HG03108 (cell line): ENCODE measurements at regions not wholly inside any gene's neighbourhood (a gene's known extent, or its start where the extent isn't known, plus 50 kb on each side); places are given as distances from the start of the nearest gene placed in this dataset.
A peak's percentile ranks its signal among the peaks of the same experiment; 100 is the strongest.
"Not testable (repeated sequence)": the region's sequence is repeated elsewhere in the genome, so short reads cannot be mapped to it uniquely, and the experiment has no call there.

Experiments
- ATAC-seq: cut with Tn5 transposase; IDR thresholded peaks from one replicate; pipeline ENCODE4 v1.9.1; 2021; ENCODE audit warnings: moderate library complexity; ENCODE audit not compliant: unreplicated experiment

DNA sequence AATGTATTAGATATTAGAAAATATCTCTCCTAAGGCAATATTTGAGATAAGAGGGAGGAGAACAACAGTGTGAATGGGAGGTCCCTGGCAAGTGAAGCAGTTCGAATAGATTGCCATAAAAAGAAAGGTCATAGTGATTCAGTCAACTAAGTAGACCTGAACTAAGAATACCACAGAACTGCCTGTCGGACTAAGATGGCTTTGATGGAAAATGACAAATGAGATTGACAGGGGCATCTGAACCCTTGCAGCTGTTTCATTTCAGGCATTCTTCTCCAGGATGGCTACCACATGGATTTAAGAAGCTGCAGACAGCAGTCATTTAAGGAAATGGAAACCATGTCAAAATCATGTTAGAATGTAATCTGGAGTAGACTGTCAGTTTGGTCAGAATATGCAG lies 308.4 kb upstream of the MEF2C start:
- ATAC-seq, result no peak

DNA sequence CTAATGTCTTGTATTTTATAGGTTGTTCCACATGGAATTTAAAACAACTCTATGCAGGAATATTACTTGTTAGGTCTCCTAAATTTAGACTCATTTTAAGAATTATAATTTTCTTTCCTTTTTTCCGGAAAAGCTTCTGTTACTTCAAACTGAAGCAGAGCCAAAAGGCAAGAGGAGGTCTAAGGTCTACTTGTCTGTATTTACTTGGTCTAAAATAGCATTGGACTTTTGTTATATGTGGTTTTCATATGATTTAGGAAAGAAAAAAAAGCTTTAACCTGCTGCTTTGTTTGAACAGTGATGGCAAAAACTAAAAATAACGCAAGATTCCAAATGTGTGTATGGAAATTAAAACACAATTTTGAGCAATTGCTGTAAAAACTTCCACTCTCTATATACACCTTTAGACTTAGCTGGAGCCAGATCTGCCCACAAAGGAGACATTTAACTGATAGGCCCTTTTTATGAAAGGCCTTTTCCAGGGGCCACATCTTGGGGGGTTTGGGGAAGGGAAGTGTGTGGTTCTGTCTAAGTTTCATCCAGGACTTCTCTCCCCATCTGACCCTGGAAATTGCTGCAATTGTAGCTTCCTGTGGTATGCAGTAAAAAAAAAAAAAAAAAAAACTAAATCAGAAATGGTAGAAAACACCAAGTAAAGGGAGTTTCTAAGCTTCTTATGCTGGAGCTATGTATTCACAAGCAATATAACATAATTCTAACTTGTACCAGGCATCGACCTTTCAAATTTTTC lies 307.7 kb upstream of the MEF2C start:
- no peak for ATAC-seq

DNA sequence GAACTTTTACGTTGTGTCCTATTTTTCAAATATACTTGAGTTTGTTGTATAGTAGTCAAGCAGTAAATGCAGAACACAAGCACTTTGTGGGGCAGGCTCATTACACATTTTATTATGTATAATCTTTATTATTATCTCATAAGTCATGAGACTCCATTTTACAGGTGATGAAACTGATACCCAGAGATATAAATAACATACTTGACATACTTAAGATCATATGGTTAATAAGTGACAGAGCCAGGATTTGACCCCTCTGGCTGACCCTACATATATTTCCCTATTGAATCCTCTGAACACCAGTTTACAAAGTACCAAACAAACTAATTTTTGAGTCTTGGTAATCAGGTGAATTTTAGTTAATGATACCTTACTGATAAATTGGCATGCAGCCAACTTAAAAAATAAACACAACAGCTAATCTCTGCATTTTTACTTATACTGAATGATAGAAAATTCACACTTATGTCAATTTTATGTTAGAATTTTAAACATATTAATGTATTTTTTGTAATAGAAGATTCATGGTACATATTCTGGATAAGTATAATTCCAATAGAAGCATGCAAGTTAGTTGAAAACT lies 305.0 kb upstream of the MEF2C start:
- ATAC-seq, result no peak

DNA sequence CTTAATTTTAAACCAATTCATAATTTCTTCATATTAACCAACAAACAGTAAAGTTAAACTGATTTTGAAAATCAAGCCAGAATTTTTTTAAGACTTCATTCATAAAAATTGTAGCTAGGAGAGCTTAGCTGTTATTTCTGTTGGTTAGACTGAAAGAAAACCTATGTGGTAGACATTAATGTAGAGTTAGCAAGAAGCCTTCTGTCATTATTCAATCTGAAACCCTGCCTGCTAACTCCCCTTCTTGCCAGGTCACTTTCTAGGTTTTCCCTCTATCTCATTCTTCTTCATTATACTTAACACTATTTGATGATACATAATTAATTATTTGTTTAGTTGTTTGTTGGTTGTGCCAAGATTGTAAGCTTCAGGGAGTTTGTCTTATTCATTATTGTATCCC lies 304.3 kb upstream of the MEF2C start:
- ATAC-seq, result no peak

GRCh38 chr5:89181546-89181945 lies 298.6 kb upstream of the MEF2C start:
- no peak for ATAC-seq

DNA sequence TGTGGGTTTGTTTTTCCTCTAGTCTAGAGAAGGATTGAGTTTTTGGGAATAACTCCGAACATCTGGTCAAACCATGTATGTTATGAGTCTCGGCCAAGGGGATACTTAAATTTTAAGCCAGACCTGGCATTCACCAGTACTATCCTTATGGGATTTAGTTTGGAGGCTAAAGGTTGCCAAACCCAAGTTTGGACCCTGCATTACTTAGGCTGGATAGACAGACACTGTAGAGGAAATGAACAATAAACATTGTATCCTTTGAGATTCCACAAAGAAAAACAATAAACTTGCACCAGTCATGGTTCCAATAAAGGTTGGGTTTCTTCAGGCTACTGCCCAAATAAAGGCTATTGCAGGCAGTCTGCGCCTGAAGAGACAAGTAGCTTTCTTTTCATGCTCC lies 296.7 kb upstream of the MEF2C start:
- ATAC-seq, result no peak

DNA sequence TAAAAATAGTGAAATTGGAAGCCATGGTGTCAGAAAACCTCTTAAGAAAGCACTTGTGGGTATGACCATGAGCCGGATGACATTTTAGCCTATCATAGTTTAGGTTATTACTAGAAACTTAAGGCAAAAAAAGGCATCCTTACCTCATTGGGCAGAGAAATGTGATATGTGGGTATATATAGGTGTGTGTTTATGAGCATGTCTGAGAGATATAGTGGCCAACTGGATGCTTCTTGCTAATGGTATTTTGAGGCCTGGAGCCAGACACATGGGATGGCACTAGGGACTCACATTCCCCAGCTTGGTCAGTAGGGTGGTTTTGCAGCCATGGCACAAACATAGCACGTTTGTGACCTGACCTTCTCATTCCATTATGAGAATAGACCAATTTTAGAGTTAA lies 295.6 kb upstream of the MEF2C start:
- no peak for ATAC-seq

DNA sequence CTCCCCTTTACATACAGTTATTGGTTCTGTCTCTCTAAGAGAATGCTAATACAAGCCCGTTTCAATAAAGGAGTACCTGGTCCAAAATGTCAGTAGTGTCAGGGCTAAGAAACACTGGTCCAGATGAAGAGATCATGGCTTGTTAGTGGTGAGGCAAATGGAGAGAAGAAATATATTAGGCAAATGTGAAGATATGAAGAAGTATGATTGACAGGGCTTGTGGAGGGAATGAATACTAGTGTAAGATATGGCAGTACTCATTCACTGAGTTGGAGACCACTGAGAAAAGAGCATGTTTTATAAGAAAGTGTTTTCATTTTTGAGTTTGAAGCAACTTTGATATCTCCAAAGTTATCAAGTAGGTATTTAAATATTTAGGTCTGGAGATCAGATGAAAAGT lies 290.5 kb upstream of the MEF2C start:
- ATAC-seq, result no peak

DNA sequence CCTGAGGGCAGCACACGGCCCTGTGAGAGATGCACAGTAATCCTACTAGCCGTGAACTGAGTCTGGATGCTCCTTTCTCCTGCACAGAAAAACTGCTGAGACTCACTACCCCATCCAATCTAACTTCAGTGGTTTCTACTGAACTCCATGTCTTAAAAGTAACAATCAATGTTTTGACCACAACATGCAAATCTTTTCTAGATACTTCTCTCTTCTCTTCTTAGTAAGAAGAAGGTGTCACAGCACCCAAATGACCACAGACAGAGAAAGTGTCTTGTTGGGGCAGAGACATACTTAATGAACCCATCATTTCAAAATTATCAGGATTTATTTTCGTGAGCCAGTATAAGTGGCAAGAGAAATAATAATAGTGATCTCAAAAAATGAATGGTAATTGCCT lies 285.8 kb upstream of the MEF2C start:
- peak; percentile 66 for ATAC-seq

DNA sequence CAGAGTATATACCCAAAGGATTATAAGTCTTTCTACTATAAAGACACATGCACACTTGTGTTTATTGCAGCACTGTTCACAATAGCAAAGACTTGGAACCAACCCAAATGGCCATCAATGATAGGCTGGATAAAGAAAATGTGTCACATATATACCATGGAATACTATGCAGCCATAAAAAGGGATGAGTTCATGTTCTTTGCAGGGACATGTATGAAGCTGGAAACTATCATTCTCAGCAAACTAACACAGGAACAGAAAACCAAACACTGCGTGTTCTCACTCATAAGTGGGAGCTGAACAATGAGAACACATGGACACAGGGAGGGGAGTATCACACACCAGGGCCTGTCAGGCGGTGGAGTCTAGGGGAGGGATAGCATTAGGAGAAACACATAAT lies 281.7 kb upstream of the MEF2C start:
- ATAC-seq, result not testable (repeated sequence)

DNA sequence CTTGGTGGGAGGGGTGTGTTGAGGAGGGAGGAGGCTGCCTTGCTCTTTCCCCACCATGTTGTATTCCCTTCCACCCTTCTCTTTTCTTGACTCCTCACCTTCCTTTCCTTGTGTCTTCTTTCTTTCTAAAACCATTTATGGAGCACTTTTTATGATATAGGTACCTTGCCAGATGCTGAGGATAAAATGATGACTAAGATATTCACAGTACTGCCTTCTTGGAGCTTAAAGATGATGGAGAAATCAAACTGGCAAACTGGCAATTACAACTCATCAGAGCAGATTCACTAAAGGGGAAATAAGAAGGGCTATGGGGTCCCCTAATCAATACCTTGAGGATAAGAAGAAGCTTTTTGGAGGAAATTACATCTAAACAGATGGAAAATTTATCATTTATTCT lies 273.2 kb upstream of the MEF2C start:
- no peak for ATAC-seq

GRCh38 chr5:89147031-89147430 lies 264.0 kb upstream of the MEF2C start:
- ATAC-seq, result no peak

GRCh38 chr5:89137148-89137547 lies 254.2 kb upstream of the MEF2C start:
- no peak for ATAC-seq

- ATAC-seq, result no peak
Observed at GRCh38 chr5:89133975-89134374, 251.0 kb upstream of the MEF2C start.

GRCh38 chr5:89133129-89133528 lies 250.1 kb upstream of the MEF2C start:
- no peak for ATAC-seq

- no peak for ATAC-seq
Observed at GRCh38 chr5:89130851-89131250, 247.9 kb upstream of the MEF2C start.

- ATAC-seq, result no peak
Observed at GRCh38 chr5:89129941-89130340, 247.0 kb upstream of the MEF2C start.

DNA sequence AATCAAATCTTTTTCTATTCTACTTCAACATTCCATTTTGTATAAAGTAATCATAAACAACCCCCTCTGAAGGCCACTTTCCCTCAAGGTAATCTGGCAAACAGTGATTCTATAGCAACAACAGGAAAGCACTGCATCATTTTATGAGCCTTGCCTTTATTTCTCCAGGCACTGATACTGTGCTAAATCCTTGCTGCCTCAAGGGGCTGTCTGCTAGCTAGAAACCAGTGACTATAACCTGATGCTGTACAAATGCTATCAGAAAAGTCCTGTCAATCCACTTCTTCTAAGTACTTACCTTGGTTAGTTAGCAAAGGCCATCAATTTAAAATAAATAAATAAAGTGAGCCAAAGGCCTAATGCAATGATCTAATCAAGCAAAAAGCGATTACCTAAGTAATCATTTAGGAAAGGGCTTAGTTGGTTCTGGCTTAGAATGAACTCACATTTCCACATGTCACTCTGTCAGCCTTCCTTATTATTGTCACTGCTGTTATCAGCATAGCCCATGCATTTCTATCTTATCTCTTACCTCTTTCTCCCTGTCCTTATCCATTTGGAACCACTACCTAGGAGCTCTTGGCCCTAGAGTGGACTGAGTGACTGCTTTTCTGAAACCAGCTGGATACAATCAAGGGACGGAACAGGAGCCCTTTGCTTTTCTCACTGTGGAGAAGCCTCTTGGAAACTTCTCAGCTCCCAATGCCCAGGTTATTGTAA lies 246.1 kb upstream of the MEF2C start:
- no peak for ATAC-seq

DNA sequence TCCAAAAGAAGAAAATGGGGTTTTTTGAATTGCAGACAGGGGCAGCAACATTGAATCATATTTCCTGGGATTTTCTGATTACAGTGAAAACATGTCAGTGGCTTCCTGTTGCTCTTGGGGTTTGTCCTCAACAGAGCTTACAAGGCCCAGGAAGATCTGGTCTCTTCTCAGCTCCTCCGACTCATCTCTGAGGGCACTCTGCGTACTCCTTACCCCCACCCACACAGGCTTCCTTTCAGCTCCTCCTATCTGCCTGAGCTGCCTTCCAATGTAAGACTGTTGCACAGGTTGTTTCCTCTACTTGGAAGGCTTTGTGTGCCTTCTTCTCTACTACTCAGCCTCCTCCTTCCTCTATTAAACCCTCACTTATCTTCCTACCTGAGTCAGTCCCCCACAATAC lies 245.1 kb upstream of the MEF2C start:
- ATAC-seq, result no peak

DNA sequence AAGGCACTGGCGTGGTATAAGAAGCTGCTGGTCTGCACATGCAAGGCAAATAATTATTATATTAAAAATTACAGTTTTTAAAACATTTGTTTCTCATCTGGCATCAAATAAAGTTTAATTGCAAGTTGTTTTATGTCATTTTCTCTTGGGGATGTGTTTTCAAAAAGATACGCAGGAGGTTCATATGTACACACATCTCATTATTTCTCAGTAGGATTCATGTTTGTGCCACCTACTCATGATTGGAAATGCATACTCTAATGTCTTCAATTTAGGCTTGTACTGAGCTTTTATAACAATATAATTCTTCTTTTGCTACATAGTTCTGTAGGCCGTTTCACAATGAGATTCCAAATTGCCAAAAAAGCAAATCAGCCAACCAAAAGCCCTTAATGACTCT lies 244.2 kb upstream of the MEF2C start:
- no peak for ATAC-seq

DNA sequence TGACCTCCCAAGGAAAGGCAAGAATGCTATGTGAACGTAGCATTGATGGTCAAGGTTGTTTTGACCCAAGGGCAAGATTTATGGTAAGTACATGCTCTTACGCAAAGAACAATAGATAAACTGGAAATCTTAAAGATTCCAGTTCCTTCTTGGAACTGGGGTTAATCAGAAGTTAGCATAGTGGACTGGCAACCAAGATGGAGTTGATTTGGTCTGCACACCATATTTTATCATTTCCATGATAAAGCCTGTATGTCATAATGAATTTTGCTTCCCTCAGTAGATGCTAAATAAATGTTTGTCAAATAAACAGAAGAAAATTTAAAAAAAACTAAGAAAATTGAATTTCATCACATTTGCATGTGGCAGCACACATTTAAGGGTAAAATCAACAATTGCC lies 242.4 kb upstream of the MEF2C start:
- ATAC-seq, result no peak

DNA sequence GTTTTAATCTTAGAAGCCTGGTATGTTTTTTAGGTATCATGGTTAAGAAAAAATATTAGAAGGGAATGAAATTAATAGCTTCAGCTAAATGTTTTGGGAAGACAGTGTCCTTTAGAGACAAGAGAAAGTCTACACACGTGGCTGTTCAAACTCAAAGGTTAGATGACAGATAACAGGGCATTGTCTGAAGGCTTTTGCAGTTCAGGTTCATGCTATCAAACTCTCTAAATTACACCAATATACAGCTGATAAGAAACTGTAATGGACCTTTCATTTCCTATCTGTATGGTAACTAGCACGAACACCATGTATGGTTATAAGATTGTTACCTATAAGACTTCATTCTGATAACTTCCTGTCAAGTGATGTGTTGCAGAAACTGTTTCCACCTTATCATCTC lies 240.6 kb upstream of the MEF2C start:
- ATAC-seq, result no peak
